CD4-positive, alpha-beta T cell treated with Interleukin-4 for 1 hour (primary cell): ENCODE measurements at regions not wholly inside any gene's neighbourhood (a gene's known extent, or its start where the extent isn't known, plus 50 kb on each side); places are given as distances from the start of the nearest gene placed in this dataset.

ENCODE experiments used
- DNase-seq, 2 donors: peaks; one replicate each; pipeline ENCODE4 v3.0.0-alpha.2; 2020 to 2022

GRCh38 chr1:4562321-4562720 lies 92.1 kb upstream of the AJAP1 start:
- no peak for DNase-seq

GRCh38 chr1:4563586-4563985 lies 90.8 kb upstream of the AJAP1 start:
- no peak for DNase-seq

- no peak for DNase-seq
Observed at GRCh38 chr1:4564051-4564450, 90.4 kb upstream of the AJAP1 start.

GRCh38 chr1:4565166-4565565 lies 89.2 kb upstream of the AJAP1 start:
- DNase-seq = no peak

- no peak for DNase-seq
Observed at GRCh38 chr1:4565801-4566449, 88.5 kb upstream of the AJAP1 start.

GRCh38 chr1:4571263-4571662 lies 83.1 kb upstream of the AJAP1 start:
- no peak for DNase-seq

- no peak for DNase-seq
Observed at GRCh38 chr1:4573526-4573925, 80.9 kb upstream of the AJAP1 start.

- no peak for DNase-seq
Observed at GRCh38 chr1:4581807-4582206, 72.6 kb upstream of the AJAP1 start.

- DNase-seq = no peak
Observed at GRCh38 chr1:4584449-4584848, 70.0 kb upstream of the AJAP1 start.

GRCh38 chr1:4585216-4585615 lies 69.2 kb upstream of the AJAP1 start:
- DNase-seq = peak in 1 of 2 donors; percentile 3

- DNase-seq = no peak
Observed at GRCh38 chr1:4585705-4586104, 68.7 kb upstream of the AJAP1 start.

GRCh38 chr1:4586611-4587160 lies 67.7 kb upstream of the AJAP1 start:
- DNase-seq = no peak

GRCh38 chr1:4587721-4588120 lies 66.7 kb upstream of the AJAP1 start:
- no peak for DNase-seq

- DNase-seq = no peak
Observed at GRCh38 chr1:4590756-4591155, 63.7 kb upstream of the AJAP1 start.

- no peak for DNase-seq
Observed at GRCh38 chr1:4591926-4592325, 62.5 kb upstream of the AJAP1 start.

GRCh38 chr1:4593106-4593505 lies 61.3 kb upstream of the AJAP1 start:
- no peak for DNase-seq

- no peak for DNase-seq
Observed at GRCh38 chr1:4594286-4594991, 60.0 kb upstream of the AJAP1 start.

GRCh38 chr1:4595341-4596225 lies 58.8 kb upstream of the AJAP1 start:
- DNase-seq = no peak

GRCh38 chr1:4596486-4596885 lies 57.9 kb upstream of the AJAP1 start:
- no peak for DNase-seq

- DNase-seq = no peak
Observed at GRCh38 chr1:4597020-4597419, 57.4 kb upstream of the AJAP1 start.

- DNase-seq = no peak
Observed at GRCh38 chr1:4598561-4598960, 55.8 kb upstream of the AJAP1 start.

- DNase-seq = no peak
Observed at GRCh38 chr1:4599521-4599920, 54.9 kb upstream of the AJAP1 start.

GRCh38 chr1:4599951-4600481 lies 54.4 kb upstream of the AJAP1 start:
- DNase-seq = no peak
